Upper lobe of left lung (tissue), 6 donors: ENCODE measurements at regions not wholly inside any gene's neighbourhood (a gene's known extent, or its start where the extent isn't known, plus 50 kb on each side); places are given as distances from the start of the nearest gene placed in this dataset.
"Not testable (repeated sequence)": the region's sequence is repeated elsewhere in the genome, so short reads cannot be mapped to it uniquely, and the experiment has no call there.

Source experiments
- ATAC-seq, 2 donors: fragments of 200-7000 bp; cut with Tn5 transposase; one replicate each; pipeline ENCODE4 v1.9.1; 2022; ENCODE audit warnings: mild to moderate bottlenecking in 2 of 2, moderate library complexity in 2 of 2; ENCODE audit not compliant: low FRiP score in 2 of 2
- DNase-seq, 2 donors: peaks; one replicate each; pipeline ENCODE4 v3.0.0-alpha.2; 2019 to 2020
- H3K27ac ChIP-seq, 4 donors: fragments of 200-600 bp; sonication (generic); one replicate each; pipeline ENCODE4 v1.5.1; 2016 to 2019
- H3K27me3 ChIP-seq, 4 donors: fragments of 200-600 bp; sonication (generic); one replicate each; pipeline ENCODE4 v1.5.1; 2017 to 2019
- H3K36me3 ChIP-seq, 4 donors: fragments of 200-600 bp; sonication (generic); one replicate each; pipeline ENCODE4 v1.5.1; 2016 to 2019
- H3K4me1 ChIP-seq, 4 donors: fragments of 200-600 bp; sonication (generic); one replicate each; pipeline ENCODE4 v1.5.1; 2018 to 2019
- H3K4me3 ChIP-seq, 4 donors: fragments of 200-600 bp; sonication (generic); one replicate each; pipeline ENCODE4 v1.5.1; 2017 to 2019; ENCODE audit warnings: mild to moderate bottlenecking in 2 of 4, moderate library complexity in 1 of 4
- H3K9me3 ChIP-seq, 4 donors: fragments of 200-600 bp; sonication (generic); one replicate each; pipeline ENCODE4 v1.5.1; 2018 to 2019
- EP300 ChIP-seq, 4 donors: sonication (generic); formaldehyde crosslinking; IDR thresholded peaks; one replicate each; pipeline ENCODE4 v1.5.1; 2017; ENCODE audit warnings: antibody characterized with exemption in 4 of 4, control low read depth in 2 of 4
- POLR2A ChIP-seq, 4 donors: fragments of 450-650 bp; IDR thresholded peaks; one replicate each; pipeline ENCODE4 v1.5.1; 2016 to 2017; ENCODE audit warnings: antibody characterized with exemption in 4 of 4, mild to moderate bottlenecking in 2 of 4
- POLR2AphosphoS5 ChIP-seq, 2 donors: sonication (generic); formaldehyde crosslinking; IDR thresholded peaks; one replicate each; pipeline ENCODE4 v1.5.1; 2017; ENCODE audit warnings: antibody characterized with exemption in 2 of 2
- whole genome bisulfite sequencing, 2 donors: methylation state at CpG; one replicate each; pipeline ENCODE4 v1.1.5; 2017 to 2018; 5-methylcytosine and 5-hydroxymethylcytosine counted together
- TF ChIP-seq, protein P1 (sequence below), 6 experiments: fragments of 450-650 bp in 4 of 6; fragments of 200-600 bp in 2 of 6; sonication (generic) in 2 of 6; IDR thresholded peaks; one replicate each; pipeline ENCODE4 v1.5.1; 2016 to 2019; ENCODE audit warnings: antibody characterized with exemption in 6 of 6
- donor health status: DM: no; HTN: no; CAD: no; lungs with moderate emphysema.
- donor health status: DM: no; HTN: yes; CAD: no; lungs with severe emphysema.

DNA sequence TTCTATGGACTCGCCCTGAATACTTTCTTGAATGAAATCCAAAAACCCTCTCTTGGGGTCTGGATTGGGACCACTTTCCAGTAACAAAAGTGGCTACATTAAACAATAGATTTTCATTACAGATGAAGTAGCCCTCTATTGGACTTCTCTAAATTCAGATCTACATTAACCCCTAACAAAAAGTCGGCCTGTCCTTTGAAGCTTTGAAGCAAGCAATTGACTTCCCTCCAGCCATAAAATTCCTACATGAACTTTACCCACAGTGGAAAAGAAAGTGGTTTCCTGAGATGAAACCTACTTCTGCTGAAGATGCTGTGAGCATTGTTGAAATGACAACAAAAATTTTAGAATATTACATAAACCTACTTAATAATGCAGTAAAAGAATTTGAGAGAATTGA, 967.1 kb upstream of the ROBO1 start:
- TF ChIP-seq, protein P1, sequence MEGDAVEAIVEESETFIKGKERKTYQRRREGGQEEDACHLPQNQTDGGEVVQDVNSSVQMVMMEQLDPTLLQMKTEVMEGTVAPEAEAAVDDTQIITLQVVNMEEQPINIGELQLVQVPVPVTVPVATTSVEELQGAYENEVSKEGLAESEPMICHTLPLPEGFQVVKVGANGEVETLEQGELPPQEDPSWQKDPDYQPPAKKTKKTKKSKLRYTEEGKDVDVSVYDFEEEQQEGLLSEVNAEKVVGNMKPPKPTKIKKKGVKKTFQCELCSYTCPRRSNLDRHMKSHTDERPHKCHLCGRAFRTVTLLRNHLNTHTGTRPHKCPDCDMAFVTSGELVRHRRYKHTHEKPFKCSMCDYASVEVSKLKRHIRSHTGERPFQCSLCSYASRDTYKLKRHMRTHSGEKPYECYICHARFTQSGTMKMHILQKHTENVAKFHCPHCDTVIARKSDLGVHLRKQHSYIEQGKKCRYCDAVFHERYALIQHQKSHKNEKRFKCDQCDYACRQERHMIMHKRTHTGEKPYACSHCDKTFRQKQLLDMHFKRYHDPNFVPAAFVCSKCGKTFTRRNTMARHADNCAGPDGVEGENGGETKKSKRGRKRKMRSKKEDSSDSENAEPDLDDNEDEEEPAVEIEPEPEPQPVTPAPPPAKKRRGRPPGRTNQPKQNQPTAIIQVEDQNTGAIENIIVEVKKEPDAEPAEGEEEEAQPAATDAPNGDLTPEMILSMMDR (IDR thresholded peaks at IDR 0.05), result no peak
- TF ChIP-seq POLR2AphosphoS5 (IDR thresholded peaks at IDR 0.05), result no peak
- no peak for TF ChIP-seq POLR2A (IDR thresholded peaks at IDR 0.05)
- TF ChIP-seq EP300 (IDR thresholded peaks at IDR 0.05), result no peak
- ATAC-seq (no peak), DNase-seq (no peak)
- Histone ChIP-seq H3K9me3 (no peaks in the 10 kb centered on the region), H3K4me1 (no peaks in the 10 kb centered on the region), H3K36me3 (no peaks in the 10 kb centered on the region), H3K27ac (no peak overlapping the region), H3K4me3 (no peak overlapping the region), H3K27me3 (no peaks in the 10 kb centered on the region)
- 77 to 81% methylated on average over 2 of the region's 2 CpGs for WGBS, 2 donors

DNA sequence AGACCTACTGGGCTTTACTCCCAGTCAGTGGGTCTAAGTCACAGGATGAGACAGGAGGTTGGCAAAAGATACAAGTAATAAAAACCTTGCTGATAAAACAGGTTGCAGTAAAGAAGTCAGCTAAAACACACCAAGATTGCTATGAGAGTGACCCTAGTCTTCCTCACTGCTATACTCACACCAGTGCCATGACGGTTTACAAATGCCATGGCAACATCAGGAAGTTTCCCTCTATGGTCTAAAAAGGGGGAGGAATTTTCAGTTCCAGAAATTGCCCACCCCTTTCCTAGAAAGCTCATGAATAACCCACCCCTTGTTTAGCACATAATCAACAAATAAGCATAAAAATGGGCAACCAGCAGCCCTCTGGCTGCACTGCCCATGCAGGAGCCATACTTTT, 966.7 kb upstream of the ROBO1 start:
- no peak for DNase-seq
- Histone ChIP-seq H3K4me3 (no peak overlapping the region), H3K4me1 (no peaks in the 10 kb centered on the region), H3K27me3 (no peaks in the 10 kb centered on the region), H3K9me3 (no peaks in the 10 kb centered on the region), H3K27ac (no peak overlapping the region), H3K36me3 (no peaks in the 10 kb centered on the region)
- 71 to 100% methylated on average over 1 of the region's 1 CpG for WGBS, 2 donors
- TF ChIP-seq EP300 (IDR thresholded peaks at IDR 0.05), result no peak
- no peak for TF ChIP-seq POLR2AphosphoS5 (IDR thresholded peaks at IDR 0.05)
- no peak for TF ChIP-seq POLR2A (IDR thresholded peaks at IDR 0.05)
- TF ChIP-seq, protein P1 (IDR thresholded peaks at IDR 0.05), result no peak
- no peak for ATAC-seq

DNA sequence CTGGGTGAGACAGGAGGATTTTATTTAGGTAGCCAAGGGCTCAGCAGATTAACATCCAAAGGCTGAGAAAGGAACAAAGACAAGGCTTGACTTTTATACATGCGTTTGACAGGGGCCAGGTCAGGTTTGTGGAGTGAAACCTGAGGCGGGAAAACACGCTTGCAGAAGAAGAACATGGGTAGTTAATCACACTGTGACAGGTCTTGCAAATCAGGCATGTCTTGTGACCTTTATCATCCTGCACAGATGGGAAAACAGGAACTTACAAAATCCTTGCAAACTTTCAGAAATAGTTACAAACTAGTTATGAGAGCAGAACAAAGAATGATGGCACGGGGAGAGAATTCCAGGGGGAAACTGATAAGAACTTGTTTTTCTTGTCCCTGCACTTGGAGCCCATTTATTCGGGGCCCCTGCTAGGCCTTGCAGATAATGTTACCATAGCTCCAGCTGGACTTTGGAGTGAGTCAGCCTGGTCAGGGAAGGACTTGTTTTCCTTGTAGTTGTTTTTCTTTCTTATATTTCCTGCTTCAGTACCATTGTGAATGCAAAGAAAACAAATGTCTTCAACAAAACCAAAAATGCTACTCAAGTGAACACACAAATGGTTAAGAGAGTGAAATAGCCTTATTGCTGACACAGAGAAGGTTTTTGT, 965.9 kb upstream of the ROBO1 start:
- no peak for TF ChIP-seq EP300 (IDR thresholded peaks at IDR 0.05)
- TF ChIP-seq, protein P1 (IDR thresholded peaks at IDR 0.05), result no peak
- TF ChIP-seq POLR2AphosphoS5 (IDR thresholded peaks at IDR 0.05), result no peak
- Histone ChIP-seq H3K36me3 (no peaks in the 10 kb centered on the region), H3K4me1 (no peaks in the 10 kb centered on the region), H3K27me3 (no peaks in the 10 kb centered on the region), H3K4me3 (no peak overlapping the region), H3K9me3 (no peaks in the 10 kb centered on the region), H3K27ac (no peak overlapping the region)
- no peak for DNase-seq
- no peak for ATAC-seq
- WGBS, 2 donors, result 15 to 16% methylated on average over 5 of the region's 5 CpGs

DNA sequence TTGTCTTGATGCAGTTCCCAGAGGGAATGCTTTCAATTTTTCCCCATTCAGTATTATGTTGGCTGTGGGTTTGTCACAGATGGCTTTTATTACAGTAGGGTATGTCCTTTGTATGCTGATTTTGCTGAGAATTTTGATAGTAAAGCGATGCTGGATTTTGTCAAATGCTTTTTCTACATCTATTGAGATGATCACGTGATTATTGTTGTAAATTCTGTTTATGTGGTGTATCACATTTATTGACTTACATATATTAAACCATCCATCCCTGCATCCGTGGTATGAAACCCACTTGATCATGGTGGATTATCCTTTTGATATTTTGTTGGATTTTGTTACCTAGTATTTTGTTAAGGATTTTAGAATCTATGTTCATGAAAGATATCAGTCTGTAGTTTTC, 959.8 kb upstream of the ROBO1 start:
- H3K27ac ChIP-seq, H3K36me3 ChIP-seq: not testable (repeated sequence)
- 82% methylated on average over 3 of the region's 3 CpGs for WGBS, 2 donors

DNA sequence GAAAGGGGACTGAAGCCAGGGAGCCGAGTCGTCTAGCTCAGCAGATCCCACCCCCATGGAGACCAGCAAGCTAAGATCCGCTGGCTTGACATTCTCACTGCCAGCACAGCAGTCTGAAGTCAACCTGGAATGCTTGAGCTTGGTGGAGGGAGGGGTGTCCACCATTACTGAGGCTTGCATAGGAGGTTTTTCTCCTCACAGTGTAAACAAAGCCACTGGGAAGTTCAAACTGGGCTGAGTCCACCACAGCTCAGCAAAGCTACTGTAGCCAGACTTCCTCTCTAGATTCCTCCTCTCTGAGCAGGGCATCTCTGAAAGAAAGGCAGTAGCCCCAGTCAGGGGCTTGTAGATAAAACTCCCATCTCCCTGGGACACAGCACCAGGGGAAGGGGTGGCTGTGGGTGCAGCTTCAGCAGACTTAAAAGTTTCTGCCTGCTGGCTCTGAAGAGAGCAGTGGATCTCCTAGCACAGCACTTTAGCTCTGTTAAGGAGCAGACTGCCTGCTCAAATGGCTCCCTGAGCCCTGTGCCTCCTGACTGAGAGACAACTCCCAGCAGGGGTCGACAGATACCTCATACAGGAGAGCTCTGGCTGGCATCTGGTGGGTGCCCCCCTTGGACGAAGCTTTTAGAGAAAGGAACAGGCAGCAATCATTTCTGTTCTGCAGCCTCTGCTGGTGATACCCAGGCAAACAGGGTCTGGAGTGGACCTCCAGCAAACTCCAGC, 942.0 kb upstream of the ROBO1 start:
- not testable (repeated sequence) for H3K36me3 ChIP-seq, H3K27me3 ChIP-seq, H3K27ac ChIP-seq, H3K9me3 ChIP-seq, ATAC-seq, H3K4me3 ChIP-seq, H3K4me1 ChIP-seq, DNase-seq
- WGBS, 2 donors, result 71% methylated on average over 5 of the region's 5 CpGs; no CpG with 5 or more reads in 1 of the 2 donors

More for the DNA sequence above, 959.8 kb upstream of the ROBO1 start:
- not testable (repeated sequence) for ATAC-seq, H3K9me3 ChIP-seq, H3K4me3 ChIP-seq, DNase-seq, H3K27me3 ChIP-seq, H3K4me1 ChIP-seq

DNA sequence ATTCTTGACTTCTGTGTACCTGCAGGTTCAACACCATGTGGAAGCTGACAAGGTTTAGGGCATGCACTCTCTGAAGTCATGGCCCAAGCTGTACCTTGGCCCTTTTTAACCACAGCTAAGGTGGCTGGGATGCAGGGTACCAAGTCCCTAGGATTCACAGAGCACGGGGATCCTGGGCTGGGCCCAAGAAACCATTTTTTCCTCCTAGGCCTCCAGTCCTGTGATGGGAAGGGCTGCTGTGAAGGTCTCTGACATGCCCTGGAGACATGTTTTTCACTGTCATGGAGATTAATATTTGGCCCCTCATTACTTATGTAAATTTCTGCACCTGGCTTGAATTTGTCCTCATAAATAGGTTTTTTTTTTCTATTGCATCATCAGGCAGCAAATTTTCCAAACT, 937.5 kb upstream of the ROBO1 start:
- Histone ChIP-seq H3K4me1 (no peaks in the 10 kb centered on the region), H3K27ac (no peak overlapping the region), H3K27me3 (no peaks in the 10 kb centered on the region), H3K36me3 (no peaks in the 10 kb centered on the region), H3K4me3 (no peak overlapping the region), H3K9me3 (peaks cover 0 to 9% (median 6%) of the 10 kb centered on the region in 4 donors)
- TF ChIP-seq, protein P1 (IDR thresholded peaks at IDR 0.05), result no peak
- TF ChIP-seq POLR2A (IDR thresholded peaks at IDR 0.05) (no peak), POLR2AphosphoS5 (IDR thresholded peaks at IDR 0.05) (no peak), EP300 (IDR thresholded peaks at IDR 0.05) (no peak)
- 83% methylated on average over 1 of the region's 1 CpG for WGBS, 2 donors
- ATAC-seq, result no peak
- no peak for DNase-seq
